ENCODE measurements at regions not wholly inside any gene's neighbourhood (a gene's known extent, or its start where the extent isn't known, plus 50 kb on each side); places are given as distances from the start of the nearest gene placed in this dataset.
"Not testable (repeated sequence)": the region's sequence is repeated elsewhere in the genome, so short reads cannot be mapped to it uniquely, and the experiment has no call there.

DNA sequence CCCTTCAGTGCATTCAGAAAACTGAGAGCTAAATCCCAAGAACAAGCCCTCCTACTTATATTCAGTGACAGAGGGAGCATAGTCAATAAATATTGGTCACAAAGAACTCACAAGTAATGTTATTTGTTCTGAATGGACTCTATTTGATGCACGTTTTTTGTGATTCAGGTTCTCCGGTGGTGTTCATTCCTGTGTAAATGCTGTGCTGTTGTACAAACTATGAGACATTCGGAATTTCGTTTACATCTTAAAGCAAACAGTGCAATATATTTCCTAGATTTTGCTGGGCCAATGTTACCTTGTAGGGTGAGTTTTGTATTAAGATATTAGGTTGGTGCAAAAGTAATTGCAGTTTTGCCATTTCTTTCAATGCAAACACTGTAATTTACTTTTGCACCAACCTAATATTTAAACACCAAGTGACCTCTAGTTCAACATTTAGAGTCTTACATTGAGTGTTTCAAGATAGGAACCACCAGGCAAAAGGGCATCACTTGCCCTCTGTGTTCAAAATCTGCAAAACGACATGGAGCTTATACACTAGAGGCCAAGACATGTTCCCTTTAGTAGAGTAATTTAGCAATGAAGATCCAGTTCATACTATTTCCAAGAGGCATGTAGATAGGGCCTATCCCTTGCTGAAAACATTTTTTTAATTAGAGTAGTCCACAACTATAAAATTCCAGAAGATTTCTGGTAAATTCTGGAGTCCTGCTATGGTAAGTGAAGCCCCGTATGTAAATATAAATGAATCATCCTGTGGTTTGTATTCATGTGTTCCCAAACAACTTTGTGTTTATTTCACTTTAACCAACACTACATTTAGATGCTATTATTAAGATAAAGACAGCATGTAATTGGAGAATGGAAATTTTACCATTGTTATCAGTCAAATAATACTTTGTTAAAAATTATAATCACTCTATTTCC, 444.0 kb upstream of the PTGER4 start:
- Mint-ChIP-seq H3K36me3 (ENCODE audit: low read depth) (no peaks in the 10 kb centered on the region), H3K9me3 (ENCODE audit: insufficient read depth) (peaks cover 8% of the 10 kb centered on the region), H3K27me3 (ENCODE audit: low read depth) (no peaks in the 10 kb centered on the region), H3K4me3 (no peak overlapping the region), H3K4me1 (ENCODE audit: low read depth) (peaks cover 14% of the 10 kb centered on the region), H3K27ac (no peak overlapping the region)
- ChIA-PET POLR2A (no interaction called here), CTCF (interaction anchor here (0.6 kb wide), 1 partner anchor 510 kb away, joined by 4 read pairs; no protein-coding TSS in a partner anchor)
- no peak for ATAC-seq
- no peak for DNase-seq

DNA sequence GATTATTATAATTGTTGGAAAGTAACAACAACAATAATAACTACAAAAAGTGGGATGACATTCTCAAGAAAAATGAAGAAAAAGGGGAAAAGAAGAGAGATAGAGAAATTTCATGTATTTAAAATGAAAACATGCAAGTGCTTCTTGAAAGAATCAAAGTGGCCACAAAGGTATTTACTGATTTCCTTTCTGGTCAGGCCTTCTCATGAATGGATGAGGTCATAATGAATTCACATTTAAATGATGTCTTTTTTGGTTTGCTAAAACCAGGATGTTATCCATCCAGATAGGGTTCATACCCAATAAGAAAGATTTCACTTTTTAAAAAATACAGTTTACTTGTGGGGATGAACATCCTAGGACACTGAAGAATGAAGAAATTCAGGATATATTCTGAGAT, 446.4 kb upstream of the PTGER4 start:
- Mint-ChIP-seq H3K4me1 (ENCODE audit: low read depth) (peaks cover 14% of the 10 kb centered on the region), H3K27me3 (ENCODE audit: low read depth) (no peaks in the 10 kb centered on the region), H3K27ac (no peak overlapping the region), H3K9me3 (ENCODE audit: insufficient read depth) (no peaks in the 10 kb centered on the region), H3K36me3 (ENCODE audit: low read depth) (no peaks in the 10 kb centered on the region), H3K4me3 (no peak overlapping the region)
- no peak for ATAC-seq
- CTCF ChIA-PET: no interaction called here
- no peak for DNase-seq
- POLR2A ChIA-PET: no interaction called here

DNA sequence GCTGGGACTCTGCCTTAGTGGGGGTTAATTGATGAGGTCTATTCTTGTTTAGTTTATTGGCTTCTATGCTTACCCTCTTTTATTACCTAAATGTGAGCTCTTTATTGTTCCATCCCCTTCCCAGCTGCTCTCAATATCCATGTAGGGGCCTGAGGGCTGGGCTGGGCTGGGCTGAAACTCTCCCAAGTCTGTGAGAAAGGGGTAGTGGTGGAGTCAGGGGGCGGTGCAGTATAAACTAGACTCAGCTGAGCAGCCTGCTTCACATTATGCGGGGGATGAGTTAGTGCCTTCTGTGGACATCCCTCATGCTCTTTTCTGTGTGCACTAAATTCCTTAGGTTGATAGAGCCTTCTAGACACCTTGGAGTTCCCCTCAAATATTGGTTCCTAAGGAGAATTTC, 451.8 kb upstream of the PTGER4 start:
- POLR2A ChIA-PET: no interaction called here
- no peak for DNase-seq
- peaks cover 16% of the 10 kb centered on the region for H3K4me1 Mint-ChIP-seq (ENCODE audit: low read depth)
- no peaks in the 10 kb centered on the region for H3K27me3 Mint-ChIP-seq (ENCODE audit: low read depth)
- no peaks in the 10 kb centered on the region for H3K36me3 Mint-ChIP-seq (ENCODE audit: low read depth)
- CTCF ChIA-PET: no interaction called here
- ATAC-seq: no peak
- H3K4me3 Mint-ChIP-seq: no peak overlapping the region
- no peak overlapping the region for H3K27ac Mint-ChIP-seq
- no peaks in the 10 kb centered on the region for H3K9me3 Mint-ChIP-seq (ENCODE audit: insufficient read depth)

DNA sequence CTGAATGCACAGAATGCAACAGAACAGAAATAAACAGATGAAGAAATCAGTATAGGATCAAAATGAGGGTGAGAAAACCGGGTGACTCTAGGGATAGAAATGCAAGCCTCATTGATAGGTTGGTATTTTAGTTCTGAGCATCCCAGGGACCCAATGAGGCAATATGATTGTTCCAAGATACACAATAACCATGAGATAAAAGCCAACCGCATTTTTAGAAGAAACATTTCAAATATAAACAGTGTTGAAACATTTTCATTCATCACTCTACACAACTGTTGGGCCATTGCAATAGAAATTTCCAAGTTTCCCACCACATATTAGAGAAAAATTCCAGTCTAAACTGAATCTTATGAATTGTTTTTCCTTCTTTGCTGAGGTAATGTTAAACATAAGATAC, 452.3 kb upstream of the PTGER4 start:
- Mint-ChIP-seq H3K4me3 (no peak overlapping the region), H3K36me3 (ENCODE audit: low read depth) (no peaks in the 10 kb centered on the region), H3K27me3 (ENCODE audit: low read depth) (no peaks in the 10 kb centered on the region), H3K4me1 (ENCODE audit: low read depth) (peaks cover 16% of the 10 kb centered on the region), H3K9me3 (ENCODE audit: insufficient read depth) (no peaks in the 10 kb centered on the region), H3K27ac (no peak overlapping the region)
- ChIA-PET CTCF (no interaction called here), POLR2A (no interaction called here)
- ATAC-seq (no peak), DNase-seq (no peak)

DNA sequence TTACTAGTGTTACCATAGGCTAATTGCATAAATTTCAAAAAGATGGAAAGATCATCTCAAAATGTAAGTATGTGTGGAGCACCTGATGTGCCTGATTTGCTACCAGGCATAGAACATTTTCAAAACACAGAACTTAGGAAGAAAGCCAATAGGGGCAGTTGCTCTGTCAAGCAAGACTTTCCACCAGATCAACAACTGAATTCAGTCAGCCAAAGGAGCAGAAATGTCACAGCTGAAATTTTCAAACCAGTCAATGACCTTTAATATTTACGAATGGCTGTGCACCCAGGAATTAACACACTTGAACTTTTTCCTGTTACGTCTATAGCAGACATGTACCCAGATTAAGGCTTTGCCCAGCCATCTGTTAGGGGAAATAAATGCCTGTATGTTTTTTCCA, 452.8 kb upstream of the PTGER4 start:
- peaks cover 18% of the 10 kb centered on the region for H3K4me1 Mint-ChIP-seq (ENCODE audit: low read depth)
- DNase-seq (no peak), ATAC-seq (no peak)
- ChIA-PET CTCF (no interaction called here), POLR2A (no interaction called here)
- no peaks in the 10 kb centered on the region for H3K36me3 Mint-ChIP-seq (ENCODE audit: low read depth)
- no peaks in the 10 kb centered on the region for H3K9me3 Mint-ChIP-seq (ENCODE audit: insufficient read depth)
- no peak overlapping the region for H3K4me3 Mint-ChIP-seq
- no peaks in the 10 kb centered on the region for H3K27me3 Mint-ChIP-seq (ENCODE audit: low read depth)
- H3K27ac Mint-ChIP-seq: no peak overlapping the region

DNA sequence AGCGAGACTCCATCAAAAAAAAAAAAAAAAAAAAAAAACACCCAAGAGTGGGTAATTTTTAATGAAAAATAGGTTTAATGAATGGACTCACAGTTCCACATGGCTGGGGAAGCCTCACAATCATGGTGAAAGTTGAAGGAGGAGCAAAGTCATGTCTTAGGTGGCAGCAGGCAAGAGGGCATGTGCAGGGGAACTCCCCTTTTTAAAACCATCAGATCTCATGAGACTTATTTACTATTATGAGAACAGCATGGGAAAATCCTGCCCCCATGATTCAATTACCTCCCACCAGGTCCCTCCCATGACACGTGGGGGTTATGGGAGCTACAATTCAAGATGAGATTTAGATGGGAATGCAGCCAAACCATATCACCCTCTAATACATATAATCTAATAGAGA, 454.6 kb upstream of the PTGER4 start:
- POLR2A ChIA-PET; H3K9me3 Mint-ChIP-seq (ENCODE audit: insufficient read depth); H3K36me3 Mint-ChIP-seq (ENCODE audit: low read depth); DNase-seq; H3K27me3 Mint-ChIP-seq (ENCODE audit: low read depth); CTCF ChIA-PET; ATAC-seq; H3K4me3 Mint-ChIP-seq; H3K27ac Mint-ChIP-seq: not testable (repeated sequence)
- peaks cover 21% of the 10 kb centered on the region for H3K4me1 Mint-ChIP-seq (ENCODE audit: low read depth)

DNA sequence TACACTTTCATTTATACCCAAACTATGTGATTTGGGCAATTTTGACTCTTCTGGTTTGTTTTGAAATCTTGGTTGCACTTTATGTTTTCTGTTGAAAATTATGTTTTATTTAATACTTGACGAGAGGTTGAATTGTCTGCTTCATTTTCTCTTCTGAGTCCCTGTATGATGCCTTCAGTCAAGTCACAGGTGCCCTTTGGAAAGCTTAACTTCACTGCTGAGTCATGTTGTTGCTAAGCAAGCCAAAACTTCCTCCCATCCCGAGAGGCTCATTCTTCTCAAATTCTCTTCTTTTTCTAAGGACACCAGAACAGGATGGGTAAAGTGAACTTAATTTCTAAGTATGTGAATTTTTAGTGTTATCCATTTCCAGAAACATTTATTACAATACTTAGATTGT, 455.3 kb upstream of the PTGER4 start:
- Mint-ChIP-seq H3K27me3 (ENCODE audit: low read depth) (no peaks in the 10 kb centered on the region), H3K27ac (peak overlapping the region; percentile 10), H3K4me1 (ENCODE audit: low read depth) (peaks cover 21% of the 10 kb centered on the region), H3K4me3 (no peak overlapping the region), H3K9me3 (ENCODE audit: insufficient read depth) (no peaks in the 10 kb centered on the region), H3K36me3 (ENCODE audit: low read depth) (no peaks in the 10 kb centered on the region)
- ATAC-seq: no peak
- ChIA-PET POLR2A (no interaction called here), CTCF (no interaction called here)
- DNase-seq: no peak

DNA sequence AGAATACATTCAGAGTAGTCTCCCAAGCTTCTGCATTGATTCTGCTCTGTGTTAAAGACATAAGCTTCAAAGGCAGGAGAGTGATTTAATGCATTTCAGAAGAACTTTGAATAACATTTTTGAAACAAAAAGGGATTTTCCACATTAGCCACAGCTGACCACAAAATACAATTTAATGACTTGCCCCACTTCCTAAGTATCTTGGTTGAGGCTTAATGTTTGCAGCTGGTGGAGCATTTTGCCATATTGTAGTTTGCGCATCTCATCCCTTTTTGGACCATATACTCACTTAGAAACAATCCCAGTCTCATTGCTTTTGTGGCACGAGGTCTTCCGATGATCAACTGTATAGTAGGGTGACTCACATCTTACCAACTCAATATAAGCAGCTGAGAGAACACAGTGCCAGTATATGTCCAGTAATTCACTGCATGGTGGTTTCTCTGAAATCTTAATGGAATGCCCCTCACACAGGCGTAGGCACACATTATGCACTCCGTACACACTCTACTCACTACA, 455.8 kb upstream of the PTGER4 start:
- CTCF ChIA-PET: no interaction called here
- POLR2A ChIA-PET: interaction anchor here (0.6 kb wide), 1 partner anchor 1680 kb away, joined by 3 read pairs; the partner anchor contains the start of gene RIMOC1
- peak; percentile 23 for DNase-seq

DNA sequence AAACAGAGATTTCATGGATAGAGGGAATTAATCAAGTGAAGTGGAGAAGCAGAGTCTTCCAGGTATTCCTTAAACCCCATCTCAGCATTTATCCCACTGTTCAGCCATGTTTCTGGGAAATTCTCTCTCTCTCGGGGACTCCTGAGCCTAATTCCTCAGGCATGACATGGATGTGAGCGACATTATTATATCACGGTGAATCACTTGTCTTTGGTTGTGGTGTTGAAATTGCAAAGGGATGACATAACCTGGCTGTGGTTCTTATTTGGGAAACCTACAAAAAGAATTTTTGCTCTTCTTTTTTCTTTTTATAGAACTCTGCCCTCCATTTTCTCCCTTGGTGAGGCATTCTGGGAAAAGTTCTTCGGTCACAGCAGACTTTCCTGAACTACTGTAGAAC, 457.9 kb upstream of the PTGER4 start:
- Mint-ChIP-seq H3K36me3 (ENCODE audit: low read depth) (no peaks in the 10 kb centered on the region), H3K4me1 (ENCODE audit: low read depth) (peaks cover 29% of the 10 kb centered on the region), H3K27ac (no peak overlapping the region), H3K4me3 (no peak overlapping the region), H3K27me3 (ENCODE audit: low read depth) (no peaks in the 10 kb centered on the region), H3K9me3 (ENCODE audit: insufficient read depth) (no peaks in the 10 kb centered on the region)
- CTCF ChIA-PET: no interaction called here
- ATAC-seq (no peak), DNase-seq (no peak)
- POLR2A ChIA-PET: no interaction called here

More for the DNA sequence above, 455.8 kb upstream of the PTGER4 start:
- Mint-ChIP-seq H3K9me3 (ENCODE audit: insufficient read depth) (no peaks in the 10 kb centered on the region), H3K27me3 (ENCODE audit: low read depth) (no peaks in the 10 kb centered on the region), H3K27ac (peak overlapping the region; percentile 10), H3K4me3 (no peak overlapping the region), H3K36me3 (ENCODE audit: low read depth) (no peaks in the 10 kb centered on the region), H3K4me1 (ENCODE audit: low read depth) (peaks cover 21% of the 10 kb centered on the region)
- peak; percentile 61 for ATAC-seq

DNA sequence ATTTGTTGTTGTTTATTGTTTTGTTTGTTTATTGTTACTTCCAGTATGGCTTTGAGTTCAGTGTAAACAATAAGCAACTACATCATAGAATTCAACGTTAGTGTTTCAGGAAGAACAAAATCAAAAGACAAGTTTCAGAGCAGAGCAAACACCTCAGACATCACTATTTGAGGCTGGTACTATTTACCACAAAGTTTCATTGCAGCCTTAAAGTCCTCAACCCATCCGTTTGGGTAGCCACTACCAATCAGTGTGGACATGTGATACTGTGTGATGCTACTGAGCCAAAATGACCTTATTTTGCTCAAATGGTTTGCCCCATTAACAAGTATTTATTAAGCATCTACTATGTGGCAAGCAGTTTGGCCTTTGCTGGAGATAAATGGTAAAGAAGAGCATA, 458.5 kb upstream of the PTGER4 start:
- ChIA-PET POLR2A (no interaction called here), CTCF (no interaction called here)
- H3K4me1 Mint-ChIP-seq (ENCODE audit: low read depth): peaks cover 29% of the 10 kb centered on the region
- H3K36me3 Mint-ChIP-seq (ENCODE audit: low read depth): no peaks in the 10 kb centered on the region
- DNase-seq (no peak), ATAC-seq (no peak)
- H3K27me3 Mint-ChIP-seq (ENCODE audit: low read depth): no peaks in the 10 kb centered on the region
- H3K27ac Mint-ChIP-seq: no peak overlapping the region
- no peak overlapping the region for H3K4me3 Mint-ChIP-seq
- no peaks in the 10 kb centered on the region for H3K9me3 Mint-ChIP-seq (ENCODE audit: insufficient read depth)

DNA sequence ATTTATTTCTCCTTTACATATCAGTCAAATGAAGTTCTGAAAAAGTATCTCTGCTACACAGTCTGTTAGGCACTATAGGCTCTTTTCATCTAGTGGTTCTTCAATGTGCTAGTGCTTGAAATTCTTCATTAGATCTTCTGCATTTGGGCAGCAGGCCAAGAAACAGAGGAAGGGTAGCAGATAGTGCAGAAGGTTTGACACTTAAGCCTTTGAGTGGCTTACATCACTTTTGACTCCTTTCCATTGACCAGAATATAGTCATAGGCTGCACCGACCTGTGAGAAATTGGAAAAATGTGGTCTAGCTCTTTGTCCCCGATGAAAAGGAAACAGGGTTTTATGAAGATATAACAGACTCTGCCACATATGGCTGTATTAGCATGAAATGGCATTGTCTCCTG, 459.5 kb upstream of the PTGER4 start:
- Mint-ChIP-seq H3K27ac (no peak overlapping the region), H3K27me3 (ENCODE audit: low read depth) (no peaks in the 10 kb centered on the region), H3K4me1 (ENCODE audit: low read depth) (peaks cover 29% of the 10 kb centered on the region), H3K4me3 (no peak overlapping the region), H3K36me3 (ENCODE audit: low read depth) (no peaks in the 10 kb centered on the region), H3K9me3 (ENCODE audit: insufficient read depth) (no peaks in the 10 kb centered on the region)
- DNase-seq (no peak), ATAC-seq (no peak)
- POLR2A ChIA-PET: no interaction called here
- CTCF ChIA-PET: no interaction called here

DNA sequence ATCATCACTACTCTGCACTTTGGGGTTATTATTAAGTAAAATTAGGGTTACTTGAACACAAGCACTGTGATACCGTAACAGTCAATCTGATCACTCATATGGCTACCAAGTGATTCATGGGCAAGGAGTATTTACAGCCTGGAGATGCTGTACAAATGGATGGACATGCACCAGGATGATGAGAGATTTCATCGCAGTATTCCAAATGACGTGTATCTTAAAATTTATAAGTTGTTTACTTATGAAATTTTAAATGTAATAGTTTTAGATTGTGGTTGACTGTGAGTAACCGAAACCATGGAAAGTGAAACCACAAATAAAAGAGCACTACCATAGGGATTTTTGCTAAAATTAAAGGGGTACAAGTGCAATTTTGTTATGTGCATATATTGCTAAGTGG, 462.2 kb upstream of the PTGER4 start:
- ATAC-seq: no peak

More for the DNA sequence above, 462.2 kb upstream of the PTGER4 start:
- Mint-ChIP-seq H3K4me3 (no peak overlapping the region), H3K9me3 (ENCODE audit: insufficient read depth) (no peaks in the 10 kb centered on the region), H3K36me3 (ENCODE audit: low read depth) (no peaks in the 10 kb centered on the region), H3K27ac (no peak overlapping the region), H3K4me1 (ENCODE audit: low read depth) (peaks cover 13% of the 10 kb centered on the region), H3K27me3 (ENCODE audit: low read depth) (no peaks in the 10 kb centered on the region)
- ChIA-PET POLR2A (no interaction called here), CTCF (no interaction called here)
- DNase-seq: no peak
